OCI-LY1 (cell line): ENCODE measurements at regions not wholly inside any gene's neighbourhood (a gene's known extent, or its start where the extent isn't known, plus 50 kb on each side); places are given as distances from the start of the nearest gene placed in this dataset.

Experiments
- EZH2 ChIP-seq: fragments of 200-600 bp; sonication (generic), shearing (Covaris generic); IDR thresholded peaks from 2 replicates; pipeline ENCODE4 v1.8.0; 2017; ENCODE audit warnings: borderline replicate concordance, mixed run types, mild to moderate bottlenecking, antibody characterized with exemption, low read length, moderate library complexity, mixed read lengths
- TF ChIP-seq, protein P1 (sequence below): fragments of 200-600 bp; sonication (generic), shearing (Covaris generic); IDR thresholded peaks from 2 replicates; pipeline ENCODE4 v1.5.1; 2017; ENCODE audit warnings: mild to moderate bottlenecking, antibody characterized with exemption, low read length, moderate library complexity, mixed read lengths

- TF ChIP-seq, protein P1, sequence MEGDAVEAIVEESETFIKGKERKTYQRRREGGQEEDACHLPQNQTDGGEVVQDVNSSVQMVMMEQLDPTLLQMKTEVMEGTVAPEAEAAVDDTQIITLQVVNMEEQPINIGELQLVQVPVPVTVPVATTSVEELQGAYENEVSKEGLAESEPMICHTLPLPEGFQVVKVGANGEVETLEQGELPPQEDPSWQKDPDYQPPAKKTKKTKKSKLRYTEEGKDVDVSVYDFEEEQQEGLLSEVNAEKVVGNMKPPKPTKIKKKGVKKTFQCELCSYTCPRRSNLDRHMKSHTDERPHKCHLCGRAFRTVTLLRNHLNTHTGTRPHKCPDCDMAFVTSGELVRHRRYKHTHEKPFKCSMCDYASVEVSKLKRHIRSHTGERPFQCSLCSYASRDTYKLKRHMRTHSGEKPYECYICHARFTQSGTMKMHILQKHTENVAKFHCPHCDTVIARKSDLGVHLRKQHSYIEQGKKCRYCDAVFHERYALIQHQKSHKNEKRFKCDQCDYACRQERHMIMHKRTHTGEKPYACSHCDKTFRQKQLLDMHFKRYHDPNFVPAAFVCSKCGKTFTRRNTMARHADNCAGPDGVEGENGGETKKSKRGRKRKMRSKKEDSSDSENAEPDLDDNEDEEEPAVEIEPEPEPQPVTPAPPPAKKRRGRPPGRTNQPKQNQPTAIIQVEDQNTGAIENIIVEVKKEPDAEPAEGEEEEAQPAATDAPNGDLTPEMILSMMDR: no peak
- TF ChIP-seq EZH2: no peak
Measured at GRCh38 chr14:43651896-43652295, 855.2 kb downstream of the FSCB start.
